DMS114 treated with DMSO at 0.1 percent for 48 hours (cell line): ENCODE measurements at regions not wholly inside any gene's neighbourhood (a gene's known extent, or its start where the extent isn't known, plus 50 kb on each side); places are given as distances from the start of the nearest gene placed in this dataset.
"Not testable (repeated sequence)": the region's sequence is repeated elsewhere in the genome, so short reads cannot be mapped to it uniquely, and the experiment has no call there.

ENCODE experiments used
- DNase-seq: peaks from one replicate; lab custom pipeline; 2025; ENCODE audit not compliant: unreplicated experiment; lab: John Stamatoyannopoulos, UW

GRCh38 chr5:171706736-171707441 lies 78.7 kb upstream of the SMIM23 start:
- no peak for DNase-seq

GRCh38 chr5:171707442-171707792 lies 78.2 kb upstream of the SMIM23 start:
- DNase-seq = no peak

GRCh38 chr5:171709930-171710329 lies 75.7 kb upstream of the SMIM23 start:
- no peak for DNase-seq

DNA sequence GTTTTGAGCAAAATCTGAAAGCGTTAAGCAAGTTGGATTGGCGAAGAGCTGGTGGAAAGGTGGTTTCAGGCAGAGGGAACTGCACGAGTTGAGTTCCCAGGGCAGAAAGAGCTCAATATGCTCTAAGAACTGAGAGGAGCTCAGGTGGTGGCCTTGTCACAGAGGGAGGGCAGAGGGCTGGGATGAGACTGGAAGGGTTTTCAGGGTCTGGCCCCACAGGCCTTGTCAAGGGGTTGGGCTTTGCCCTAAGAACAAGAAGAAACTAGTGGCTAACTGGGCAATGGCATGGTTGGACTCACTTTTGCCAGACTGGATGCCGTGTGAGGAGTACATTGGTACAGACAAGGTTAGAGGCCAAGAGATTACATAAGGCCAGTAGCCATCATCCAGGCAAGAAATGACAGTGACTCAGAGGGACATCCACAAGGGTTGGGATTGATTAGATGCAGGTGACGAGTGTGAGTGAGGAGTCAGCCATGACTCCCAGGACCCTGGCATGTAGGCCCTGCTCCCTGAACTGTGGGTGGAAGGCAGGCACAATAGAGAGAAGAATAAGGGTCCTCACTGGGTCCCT lies 75.1 kb upstream of the SMIM23 start:
- DNase-seq = no peak

- DNase-seq = no peak
Observed at GRCh38 chr5:171711571-171711970, 74.0 kb upstream of the SMIM23 start.

GRCh38 chr5:171712616-171713015 lies 73.0 kb upstream of the SMIM23 start:
- DNase-seq = no peak

DNA sequence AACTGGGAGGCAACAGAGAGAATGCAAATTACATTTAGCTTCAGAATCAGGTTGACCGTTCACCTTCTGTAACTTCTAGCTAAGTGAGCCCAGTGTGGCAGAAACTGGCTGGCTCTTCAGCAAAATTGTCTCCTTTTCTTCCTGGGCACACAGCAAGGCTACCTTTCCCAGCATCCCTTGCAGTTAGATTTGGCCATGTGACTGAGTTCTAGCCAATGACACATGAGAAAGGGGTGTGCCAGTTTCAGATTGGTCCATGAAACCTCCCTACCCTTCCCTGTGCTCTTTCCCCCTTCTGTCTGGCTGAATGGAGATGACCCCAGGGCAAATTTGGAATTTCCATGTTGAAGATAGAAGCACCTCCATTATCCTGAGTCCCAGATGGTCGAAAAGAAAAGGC lies 72.5 kb upstream of the SMIM23 start:
- DNase-seq = no peak

DNA sequence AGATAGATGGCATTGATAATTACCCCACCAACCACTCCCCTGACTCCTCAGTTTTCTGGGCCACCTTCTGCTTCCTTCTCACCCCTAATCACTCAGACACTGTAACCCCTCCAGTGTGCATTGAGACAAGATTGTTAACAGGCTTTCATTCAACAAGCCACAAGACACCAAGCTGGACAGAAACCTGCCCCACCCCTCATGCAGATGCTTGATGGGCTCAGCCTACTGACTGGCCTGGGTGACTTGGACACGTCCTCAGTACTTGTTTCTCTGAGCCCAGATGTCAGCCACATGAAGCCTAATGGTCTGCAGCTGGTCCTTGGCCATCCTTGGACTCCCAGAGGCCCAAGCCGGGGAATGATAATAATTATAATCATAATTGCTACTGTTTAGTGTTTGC lies 71.4 kb upstream of the SMIM23 start:
- no peak for DNase-seq

DNA sequence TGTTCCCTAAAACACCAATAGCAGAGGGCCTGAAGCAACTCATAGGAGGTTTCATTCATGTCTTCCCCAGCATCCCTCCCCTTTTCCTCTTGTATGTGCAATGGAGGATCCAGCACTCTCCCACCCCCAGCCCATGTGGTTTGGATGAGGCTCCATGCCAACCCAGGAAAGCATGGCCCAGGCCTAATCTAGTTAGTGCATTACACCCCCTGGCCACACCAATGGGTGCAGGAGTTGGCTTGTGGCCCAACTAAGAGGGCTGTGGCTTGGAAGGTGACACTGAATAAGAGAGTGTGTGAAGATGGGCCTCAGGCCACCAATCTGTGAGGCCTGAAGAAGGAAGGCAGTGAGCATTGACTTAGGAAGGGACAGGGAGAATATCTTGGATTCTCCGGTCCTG lies 70.8 kb upstream of the SMIM23 start:
- no peak for DNase-seq

DNA sequence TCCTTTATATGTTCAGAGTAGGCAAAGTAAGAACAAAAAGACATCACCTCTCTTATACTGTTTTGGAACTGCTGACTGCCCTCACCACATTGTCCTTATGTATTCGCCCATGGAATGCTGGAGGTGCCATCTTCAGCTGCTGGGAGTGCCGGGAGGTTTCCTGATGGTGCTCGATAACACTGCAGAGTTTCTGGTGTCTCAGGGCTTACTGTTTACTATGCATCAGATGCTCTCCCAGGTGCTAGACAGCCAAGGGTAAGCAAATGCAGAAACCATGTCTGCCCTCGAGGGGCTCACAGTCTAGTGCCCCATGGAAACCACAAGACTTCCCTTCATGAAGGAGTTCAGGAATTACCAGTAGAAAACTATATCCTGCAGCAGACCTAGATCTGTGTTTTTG lies 70.1 kb upstream of the SMIM23 start:
- DNase-seq = no peak

GRCh38 chr5:171720086-171720485 lies 65.5 kb upstream of the SMIM23 start:
- no peak for DNase-seq

DNA sequence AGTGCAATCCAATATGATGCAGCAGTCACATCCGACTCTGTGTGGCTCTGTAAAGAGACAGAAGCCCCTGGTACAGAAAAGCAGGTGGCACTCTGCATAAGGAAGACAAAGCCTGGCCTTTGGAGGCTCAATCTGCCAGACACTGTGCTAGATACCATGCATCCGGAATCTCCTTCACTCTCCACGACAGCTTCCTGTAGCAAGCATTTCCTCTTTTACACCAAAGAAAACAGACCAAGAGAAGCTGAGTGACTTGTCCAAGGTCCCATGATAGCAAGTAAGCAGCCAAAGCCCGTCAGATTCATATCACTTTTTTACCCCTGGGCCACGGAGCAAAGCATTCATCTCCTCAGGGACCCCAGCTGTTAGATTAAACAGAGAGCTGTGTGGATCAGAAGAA lies 64.2 kb upstream of the SMIM23 start:
- DNase-seq = no peak

- DNase-seq = no peak
Observed at GRCh38 chr5:171724468-171725204, 61.0 kb upstream of the SMIM23 start.

GRCh38 chr5:171725205-171725601 lies 60.4 kb upstream of the SMIM23 start:
- no peak for DNase-seq

- DNase-seq = not testable (repeated sequence)
Observed at GRCh38 chr5:171726819-171727218, 58.8 kb upstream of the SMIM23 start.

DNA sequence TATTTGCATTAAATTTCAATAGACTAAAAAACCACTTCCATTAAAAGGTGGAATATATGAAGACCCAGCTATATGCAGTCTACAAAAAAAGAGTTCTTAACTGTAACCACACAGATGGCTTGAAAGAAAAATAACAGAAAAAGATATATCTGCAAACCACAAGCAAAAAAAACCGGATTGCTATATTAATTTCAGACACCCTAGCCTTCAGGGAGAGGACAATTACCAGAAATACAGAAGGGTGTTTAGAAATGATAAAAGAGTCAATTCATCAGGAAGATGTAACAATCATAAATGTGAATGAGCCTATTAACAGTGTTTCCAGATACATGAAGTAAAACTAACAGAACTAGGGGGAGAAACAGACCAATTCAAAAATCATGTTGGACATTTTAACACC lies 56.9 kb upstream of the SMIM23 start:
- DNase-seq = no peak
